ENCODE measurements at regions not wholly inside any gene's neighbourhood (a gene's known extent, or its start where the extent isn't known, plus 50 kb on each side); places are given as distances from the start of the nearest gene placed in this dataset.
"Not testable (repeated sequence)": the region's sequence is repeated elsewhere in the genome, so short reads cannot be mapped to it uniquely, and the experiment has no call there.

- DNase-seq: peak; percentile 62
Observed at GRCh38 chr5:42949348-42950115, 90.6 kb downstream of the ANXA2R start.

GRCh38 chr5:42948961-42949347 lies 91.2 kb downstream of the ANXA2R start:
- no peak for DNase-seq

- no peak for DNase-seq
Observed at GRCh38 chr5:42944989-42945388, 95.1 kb downstream of the ANXA2R start.

GRCh38 chr5:42943931-42944631 lies 96.0 kb downstream of the ANXA2R start:
- DNase-seq: no peak

- no peak for DNase-seq
Observed at GRCh38 chr5:42940853-42941252, 99.3 kb downstream of the ANXA2R start.

GRCh38 chr5:42932011-42932410 lies 108.1 kb downstream of the ANXA2R start:
- not testable (repeated sequence) for DNase-seq

GRCh38 chr5:42931451-42931850 lies 108.7 kb downstream of the ANXA2R start:
- DNase-seq: not testable (repeated sequence)

GRCh38 chr5:42930934-42931333 lies 109.2 kb downstream of the ANXA2R start:
- DNase-seq: no peak

- no peak for DNase-seq
Observed at GRCh38 chr5:42929871-42930270, 110.2 kb downstream of the ANXA2R start.

- no peak for DNase-seq
Observed at GRCh38 chr5:42927730-42928129, 112.4 kb downstream of the ANXA2R start.

- DNase-seq: no peak
Observed at GRCh38 chr5:42924686-42925085, 113.0 kb upstream of the SELENOP start.

GRCh38 chr5:42924226-42924625 lies 112.5 kb upstream of the SELENOP start:
- no peak for DNase-seq

- DNase-seq: no peak
Observed at GRCh38 chr5:42923710-42924109, 112.0 kb upstream of the SELENOP start.

- DNase-seq: no peak
Observed at GRCh38 chr5:42919600-42919999, 107.9 kb upstream of the SELENOP start.

- DNase-seq: no peak
Observed at GRCh38 chr5:42915306-42915866, 103.7 kb upstream of the SELENOP start.

GRCh38 chr5:42912184-42912798 lies 100.6 kb upstream of the SELENOP start:
- DNase-seq: no peak

- peak; percentile 98 for DNase-seq
Observed at GRCh38 chr5:42908509-42909488, 97.1 kb upstream of the SELENOP start.

GRCh38 chr5:42908086-42908485 lies 96.4 kb upstream of the SELENOP start:
- DNase-seq: no peak

GRCh38 chr5:42905827-42906226 lies 94.1 kb upstream of the SELENOP start:
- DNase-seq: no peak

- no peak for DNase-seq
Observed at GRCh38 chr5:42900734-42901133, 89.0 kb upstream of the SELENOP start.

- no peak for DNase-seq
Observed at GRCh38 chr5:42898760-42899159, 87.1 kb upstream of the SELENOP start.

GRCh38 chr5:42896523-42896922 lies 84.8 kb upstream of the SELENOP start:
- DNase-seq: no peak
